K562 (cell line): ENCODE measurements at regions not wholly inside any gene's neighbourhood (a gene's known extent, or its start where the extent isn't known, plus 50 kb on each side); places are given as distances from the start of the nearest gene placed in this dataset.

Experiments
- ATAC-seq: fragments of 200-7000 bp; cut with Tn5 transposase; 3 replicates; pipeline ENCODE4 v1.9.1; 2020; ENCODE audit warnings: moderate library complexity
- BruUV-seq: library from RNA; stranded (reverse); fragments of 400-500 nt; replicated peaks from 2 replicates; lab custom pipeline; 2021; lab: Mats Ljungman, UMichigan
- CTCF ChIA-PET: fragments of 300-600 bp; formaldehyde crosslinking; extraction: SDS; loops from one replicate; lab custom pipeline; 2021; ENCODE audit warnings: low intra/inter-chr PET ratio; lab: Yijun Ruan, JAX
- POLR2A ChIA-PET: fragments of 300-600, 350-650 bp; sonication (Branson Sonifier 250); formaldehyde crosslinking; extraction: SDS; loops from one replicate; lab custom pipeline; 2021; ENCODE audit warnings: antibody characterized with exemption, inconsistent platforms; lab: Yijun Ruan, JAX
- DNase-seq, 4 experiments: peaks; one replicate each; pipeline versions ENCODE4 v3.0.0 to v3.0.0-alpha.2; 2011 to 2018; ENCODE audit warnings: low spot score in 3 of 4, mixed read lengths in 3 of 4; ENCODE audit errors: extremely low read depth in 1 of 4
- FAIRE-seq: peaks from 2 replicates; lab custom pipeline; 2011; peaks lifted over from hg19 to GRCh38; lab: Jason Lieb, UNC
- H2AFZ ChIP-seq: 2 replicates; pipeline ENCODE4 v1.6.0; 2011; ENCODE audit warnings: low read depth, low read length, control low read depth, inconsistent platforms
- H3K27ac ChIP-seq: fragments of 200-600 bp; 3 replicates; pipeline ENCODE4 v1.8.0; 2011; ENCODE audit warnings: low read depth, mild to moderate bottlenecking, control low read depth, inconsistent platforms, low read length, moderate library complexity, mixed read lengths; ENCODE audit errors: extremely low read depth
- H3K27me3 ChIP-seq, 2 experiments: fragments of 300-600 bp in 1 of 2; 2 replicates in 1 of 2; 3 replicates in 1 of 2; pipeline versions ENCODE4 v1.6.0 to v1.8.0; 2011; ENCODE audit warnings: inconsistent platforms in 2 of 2, low read length in 2 of 2, mild to moderate bottlenecking in 1 of 2, mixed read lengths in 1 of 2, moderate library complexity in 1 of 2; ENCODE audit not compliant: control insufficient read depth in 2 of 2, insufficient read depth in 2 of 2
- H3K36me3 ChIP-seq: fragments of 300-600 bp; 3 replicates; pipeline ENCODE4 v1.8.0; 2011; ENCODE audit warnings: mild to moderate bottlenecking, low read length, inconsistent platforms; ENCODE audit not compliant: control insufficient read depth, insufficient read depth
- H3K4me1 ChIP-seq, 2 experiments: fragments of 200-600 bp in 1 of 2; replicated peaks in 1 of 2; 2 replicates in 1 of 2; 3 replicates in 1 of 2; pipeline versions ENCODE4 v1.5.1 to v1.8.0; 2011; ENCODE audit warnings: inconsistent platforms in 2 of 2, low read length in 2 of 2, mild to moderate bottlenecking in 1 of 2, mixed read lengths in 1 of 2, moderate library complexity in 1 of 2; ENCODE audit not compliant: control insufficient read depth in 2 of 2, insufficient read depth in 2 of 2
- H3K4me2 ChIP-seq: 2 replicates; pipeline ENCODE4 v1.6.1; 2011; ENCODE audit warnings: low read length, control low read depth, inconsistent platforms, mixed read lengths; ENCODE audit not compliant: insufficient read depth
- H3K4me3 ChIP-seq: fragments of 200-600 bp; sonication (generic), shearing (Covaris generic); 2 replicates; pipeline ENCODE4 v1.5.1; 2016; ENCODE audit warnings: control low read depth, inconsistent platforms
- H3K79me2 ChIP-seq: fragments of 200-600 bp; 3 replicates; pipeline ENCODE4 v1.8.0; 2011; ENCODE audit warnings: low read length, inconsistent platforms; ENCODE audit not compliant: control insufficient read depth, insufficient read depth
- H3K9ac ChIP-seq, 2 experiments: 2 replicates each; pipeline versions ENCODE4 v1.6.0 to v1.6.1; 2011; ENCODE audit warnings: low read depth in 2 of 2, low read length in 2 of 2, control low read depth in 1 of 2, inconsistent platforms in 1 of 2, mild to moderate bottlenecking in 1 of 2, mixed read lengths in 1 of 2; ENCODE audit not compliant: insufficient read depth in 1 of 2
- H3K9me1 ChIP-seq: one replicate; pipeline ENCODE4 v1.6.0; 2011; ENCODE audit warnings: inconsistent platforms, mild to moderate bottlenecking, low read length, moderate library complexity; ENCODE audit not compliant: control insufficient read depth, insufficient read depth
- H3K9me3 ChIP-seq: replicated peaks from 2 replicates; pipeline ENCODE4 v1.5.1; 2011; ENCODE audit warnings: low read depth, low read length, inconsistent platforms; ENCODE audit not compliant: control insufficient read depth, insufficient read depth
- H4K20me1 ChIP-seq: replicated peaks from 2 replicates; pipeline ENCODE4 v1.6.1; 2011; ENCODE audit warnings: low read length, inconsistent platforms, mixed read lengths; ENCODE audit not compliant: control insufficient read depth, insufficient read depth
- CLOCK ChIP-seq: fragments of 250-450 bp; sonication (Bioruptor Pico); IDR thresholded peaks from 2 replicates; pipeline ENCODE4 v1.4.0; 2020; ENCODE audit warnings: mild to moderate bottlenecking, moderate library complexity, borderline replicate concordance
- KLF10 ChIP-seq: fragments of 250-450 bp; sonication (Bioruptor Pico); IDR thresholded peaks from 2 replicates; pipeline ENCODE4 v1.6.1; 2021; ENCODE audit warnings: matching md5 sums
- MLLT1 ChIP-seq, 2 experiments: fragments of 450-650 bp; IDR thresholded peaks; 2 replicates each; pipeline ENCODE4 v1.6.1; 2016
- MTA3 ChIP-seq: fragments of 450-650 bp; formaldehyde crosslinking; IDR thresholded peaks from 2 replicates; pipeline ENCODE4 v1.6.1; 2017; ENCODE audit warnings: mild to moderate bottlenecking, borderline replicate concordance
- MXI1 ChIP-seq: IDR thresholded peaks from 2 replicates; pipeline ENCODE4 v1.6.1; 2011; ENCODE audit warnings: low read depth, mild to moderate bottlenecking, improper control_type of control experiment, low read length
- STAT5B ChIP-seq: fragments of 250-450 bp; sonication (Bioruptor Pico); IDR thresholded peaks from 2 replicates; pipeline ENCODE4 v1.8.0; 2021; ENCODE audit warnings: mild to moderate bottlenecking, inconsistent platforms
- ZBTB26 ChIP-seq: fragments of 450-650 bp; formaldehyde crosslinking; IDR thresholded peaks from 2 replicates; pipeline ENCODE4 v1.4.0; 2022; ENCODE audit warnings: missing genetic modification characterization
- ZBTB9 ChIP-seq: fragments of 450-650 bp; formaldehyde crosslinking; IDR thresholded peaks from 2 replicates; pipeline ENCODE4 v1.4.0; 2020; ENCODE audit warnings: mild to moderate bottlenecking, moderate library complexity
- ZNF655 ChIP-seq: fragments of 250-450 bp; sonication (Bioruptor Pico); IDR thresholded peaks from 2 replicates; pipeline ENCODE4 v1.5.0; 2021
- WGBS: fragments of 100-300 bp; shearing (Covaris generic); methylation state at CpG from one replicate; pipeline ENCODE4 v1.1.6; 2016; ENCODE audit warnings: low coverage, mixed read lengths; ENCODE audit not compliant: insufficient coverage; ENCODE audit errors: missing lambda C conversion rate; 5-methylcytosine and 5-hydroxymethylcytosine counted together
- in situ Hi-C: fragments of 300-500 bp; cut with MboI; formaldehyde crosslinking; loops from 4 replicates; pipeline ENCODE4 v1.15.0; 2018; ENCODE audit warnings: inconsistent platforms, mixed read lengths
- intact Hi-C: fragments of 100-400 bp; cut with micrococcal nuclease; formaldehyde crosslinking; loops from 2 replicates; pipeline ENCODE4 v1.14.2; 2022

- Histone ChIP-seq H3K9ac (no peak overlapping the region), H3K4me1 (no peaks in the 10 kb centered on the region), H3K79me2 (no peaks in the 10 kb centered on the region), H3K4me3 (no peak overlapping the region), H3K27me3 (no peaks in the 10 kb centered on the region), H4K20me1 (no peaks in the 10 kb centered on the region), H3K9me1 (no peaks in the 10 kb centered on the region), H3K36me3 (no peaks in the 10 kb centered on the region), H3K4me2 (no peak overlapping the region), H2AFZ (no peak overlapping the region), H3K9me3 (no peaks in the 10 kb centered on the region), H3K27ac (no peak overlapping the region)
- in situ Hi-C loops, result no loop called here
- intact Hi-C loops, result no loop called here
- TF ChIP-seq CLOCK (CRISPR knock-in tag) (no peak), STAT5B (no peak), ZBTB9 (CRISPR knock-in tag) (no peak), MXI1 (no peak), ZNF655 (CRISPR knock-in tag) (no peak), MLLT1 (IDR thresholded peaks at IDR 0.05) (no peak), MTA3 (no peak), KLF10 (no peak), ZBTB26 (no peak)
- no TSS peak for BruUV-seq
- DNase-seq, result no peak
- WGBS, result 0% methylated on average over 1 of the region's 1 CpG
- no peak for ATAC-seq
- POLR2A ChIA-PET, result no interaction called here
- CTCF ChIA-PET, result no interaction called here
- no peak for FAIRE-seq
These were observed 80.3 kb upstream of the CAMK1G start for GRCh38 chr1:209503196-209503595.
